Activated T-helper 2 cell treated with anti-CD3 and anti-CD28 coated beads, Interferon-gamma antibody, Interleukin-2, Interleukin-4, amounts not matched to agents 10 μg/mL and 5 μg/mL and 100 μg/mL, durations not matched to agents 14 hours and 24 hours and 36 hours (primary cell): ENCODE measurements at regions not wholly inside any gene's neighbourhood (a gene's known extent, or its start where the extent isn't known, plus 50 kb on each side); places are given as distances from the start of the nearest gene placed in this dataset.

ENCODE experiments used
- DNase-seq: peaks from one replicate; pipeline ENCODE4 v3.0.0; 2021; ENCODE audit warnings: low spot score
- H3K27ac Mint-ChIP-seq: one replicate; pipeline ENCODE4 v1.8.0; 2021; ENCODE audit warnings: mixed read lengths
- H3K27me3 Mint-ChIP-seq: one replicate; pipeline ENCODE4 v1.8.0; 2021; ENCODE audit warnings: low read depth, mixed read lengths
- H3K36me3 Mint-ChIP-seq: one replicate; pipeline ENCODE4 v1.8.0; 2021; ENCODE audit warnings: low read depth, mixed read lengths
- H3K4me1 Mint-ChIP-seq: one replicate; pipeline ENCODE4 v1.8.0; 2021; ENCODE audit warnings: low read depth, mixed read lengths
- H3K4me3 Mint-ChIP-seq: one replicate; pipeline ENCODE4 v1.8.0; 2021; ENCODE audit warnings: low read depth, mild to moderate bottlenecking, moderate library complexity, mixed read lengths
- H3K9me3 Mint-ChIP-seq: one replicate; pipeline ENCODE4 v1.8.0; 2021; ENCODE audit warnings: mixed read lengths
- intact Hi-C: fragments of 100-400 bp; cut with micrococcal nuclease; formaldehyde crosslinking; loops from one replicate; pipeline ENCODE4 v1.15.1; 2023

- Mint-ChIP-seq H3K27ac (no peak overlapping the region), H3K4me1 (no peaks in the 10 kb centered on the region), H3K4me3 (no peak overlapping the region), H3K36me3 (no peaks in the 10 kb centered on the region), H3K27me3 (no peaks in the 10 kb centered on the region), H3K9me3 (no peaks in the 10 kb centered on the region)
- intact Hi-C loops = no loop called here
- no peak for DNase-seq
These were observed 300.6 kb upstream of the CDH5 start for GRCh38 chr16:66065925-66066324.

GRCh38 chr16:66064801-66065530, 301.5 kb upstream of the CDH5 start:
- no peak overlapping the region for H3K4me3 Mint-ChIP-seq
- H3K27ac Mint-ChIP-seq = no peak overlapping the region
- intact Hi-C loops = no loop called here
- DNase-seq = no peak
- no peaks in the 10 kb centered on the region for H3K4me1 Mint-ChIP-seq
- H3K27me3 Mint-ChIP-seq = no peaks in the 10 kb centered on the region
- no peaks in the 10 kb centered on the region for H3K36me3 Mint-ChIP-seq
- H3K9me3 Mint-ChIP-seq = no peaks in the 10 kb centered on the region

DNA sequence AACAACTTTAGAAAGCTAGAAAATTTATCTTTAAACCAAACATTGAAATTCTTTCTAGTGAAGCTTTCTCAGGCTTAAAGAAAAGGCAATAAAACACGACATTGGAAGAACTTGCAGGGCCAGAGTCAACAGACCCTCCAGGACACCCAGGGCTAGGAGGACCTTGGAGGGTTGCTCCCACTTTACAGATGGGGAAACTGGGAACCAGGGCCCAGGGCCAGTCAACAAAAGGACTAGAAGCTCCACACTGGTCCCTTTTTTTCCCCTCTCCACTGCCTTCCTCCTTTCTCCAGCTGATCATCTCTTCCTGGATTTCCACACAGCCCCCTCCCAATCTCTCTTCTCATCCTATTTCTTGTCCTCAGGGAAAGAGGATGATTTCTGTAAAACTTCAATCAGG, 307.7 kb upstream of the CDH5 start:
- Mint-ChIP-seq H3K9me3 (no peaks in the 10 kb centered on the region), H3K4me1 (no peaks in the 10 kb centered on the region), H3K36me3 (no peaks in the 10 kb centered on the region), H3K27ac (no peak overlapping the region), H3K27me3 (no peaks in the 10 kb centered on the region), H3K4me3 (no peak overlapping the region)
- DNase-seq = no peak
- intact Hi-C loops = no loop called here

DNA sequence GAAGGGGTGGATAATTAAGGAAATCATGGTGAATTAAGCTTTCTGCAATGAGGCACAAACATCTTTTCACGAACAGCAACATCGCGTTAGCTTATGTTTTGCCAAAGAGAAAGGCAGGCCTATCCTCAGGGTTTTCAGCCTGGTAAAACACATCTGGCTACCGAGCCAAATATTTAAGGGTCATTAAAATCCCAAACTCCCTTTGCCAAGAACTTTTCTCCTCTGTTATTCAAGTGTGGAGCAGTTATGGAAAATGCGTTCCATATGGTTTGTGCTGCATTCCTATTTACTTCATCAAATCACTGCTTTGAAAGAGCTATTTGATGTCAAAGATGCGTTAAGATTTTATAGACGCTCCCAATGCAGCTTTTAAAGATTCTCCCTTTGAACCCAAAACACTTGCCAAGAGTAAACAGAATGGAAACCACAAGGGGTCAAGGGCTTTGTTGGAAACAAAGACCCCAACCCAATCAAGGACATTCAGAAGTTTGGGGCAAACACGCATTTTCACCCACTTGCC, 308.3 kb upstream of the CDH5 start:
- no peaks in the 10 kb centered on the region for H3K36me3 Mint-ChIP-seq
- no peak overlapping the region for H3K4me3 Mint-ChIP-seq
- no peaks in the 10 kb centered on the region for H3K4me1 Mint-ChIP-seq
- H3K27ac Mint-ChIP-seq = no peak overlapping the region
- no peaks in the 10 kb centered on the region for H3K9me3 Mint-ChIP-seq
- H3K27me3 Mint-ChIP-seq = no peaks in the 10 kb centered on the region
- DNase-seq = no peak
- intact Hi-C loops = no loop called here

DNA sequence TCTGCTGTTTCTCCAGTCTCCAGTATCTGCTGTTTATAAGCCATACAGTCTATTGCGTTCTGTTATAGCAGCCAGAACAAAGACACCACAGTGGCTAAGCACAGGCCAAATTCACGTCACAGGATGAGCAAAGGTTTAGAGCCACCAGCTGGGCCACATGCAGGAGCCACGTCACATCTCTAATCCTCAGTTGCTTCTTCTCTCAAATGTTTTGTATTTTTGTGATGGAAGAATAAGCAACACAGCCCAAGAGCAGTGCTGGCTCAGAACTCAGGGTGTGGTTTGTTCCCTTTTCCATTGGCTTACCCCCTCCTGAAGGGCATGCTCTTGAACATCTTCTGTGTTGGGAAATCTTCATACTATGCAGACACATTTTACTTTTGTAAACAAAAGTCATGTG, 309.4 kb upstream of the CDH5 start:
- no peak for DNase-seq
- H3K4me1 Mint-ChIP-seq = no peaks in the 10 kb centered on the region
- H3K27ac Mint-ChIP-seq = no peak overlapping the region
- no peak overlapping the region for H3K4me3 Mint-ChIP-seq
- no peaks in the 10 kb centered on the region for H3K9me3 Mint-ChIP-seq
- intact Hi-C loops = no loop called here
- no peaks in the 10 kb centered on the region for H3K36me3 Mint-ChIP-seq
- no peaks in the 10 kb centered on the region for H3K27me3 Mint-ChIP-seq

- Mint-ChIP-seq H3K4me3 (no peak overlapping the region), H3K4me1 (no peaks in the 10 kb centered on the region), H3K9me3 (no peaks in the 10 kb centered on the region), H3K27me3 (no peaks in the 10 kb centered on the region), H3K27ac (no peak overlapping the region), H3K36me3 (no peaks in the 10 kb centered on the region)
- intact Hi-C loops = no loop called here
- DNase-seq = no peak
These were observed 312.4 kb upstream of the CDH5 start for GRCh38 chr16:66054095-66054494.

GRCh38 chr16:66052745-66053144, 313.7 kb upstream of the CDH5 start:
- intact Hi-C loops = no loop called here
- no peaks in the 10 kb centered on the region for H3K9me3 Mint-ChIP-seq
- H3K27ac Mint-ChIP-seq = no peak overlapping the region

GRCh38 chr16:66050991-66051390, 315.5 kb upstream of the CDH5 start:
- no peak for DNase-seq
- Mint-ChIP-seq H3K36me3 (no peaks in the 10 kb centered on the region), H3K4me1 (no peaks in the 10 kb centered on the region), H3K27me3 (no peaks in the 10 kb centered on the region), H3K9me3 (no peaks in the 10 kb centered on the region), H3K4me3 (no peak overlapping the region), H3K27ac (no peak overlapping the region)
- intact Hi-C loops = no loop called here

More at GRCh38 chr16:66052745-66053144, 313.7 kb upstream of the CDH5 start:
- no peak overlapping the region for H3K4me3 Mint-ChIP-seq
- H3K27me3 Mint-ChIP-seq = no peaks in the 10 kb centered on the region
- no peaks in the 10 kb centered on the region for H3K36me3 Mint-ChIP-seq
- H3K4me1 Mint-ChIP-seq = no peaks in the 10 kb centered on the region
- no peak for DNase-seq

DNA sequence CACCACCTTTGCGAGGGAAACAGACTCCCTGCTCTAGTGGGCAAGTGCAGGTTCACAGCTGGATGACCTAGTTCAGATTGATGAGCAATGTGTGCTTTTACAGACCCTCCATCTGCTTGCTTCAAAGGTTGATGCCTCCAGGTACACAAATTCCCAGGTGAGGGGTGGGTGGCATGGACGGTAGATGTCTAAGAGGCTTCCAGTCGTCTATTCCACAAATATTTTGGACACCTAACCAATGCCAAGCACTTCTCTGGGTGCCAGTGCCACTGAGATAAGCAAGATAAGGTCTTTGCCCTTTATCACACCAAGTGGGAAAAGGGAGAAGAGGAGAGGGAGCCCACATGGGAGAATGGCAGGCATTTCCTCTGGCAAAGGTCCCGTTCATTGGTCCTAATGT, 316.6 kb upstream of the CDH5 start:
- Mint-ChIP-seq H3K36me3 (no peaks in the 10 kb centered on the region), H3K27me3 (no peaks in the 10 kb centered on the region), H3K9me3 (no peaks in the 10 kb centered on the region), H3K4me3 (no peak overlapping the region), H3K4me1 (no peaks in the 10 kb centered on the region), H3K27ac (no peak overlapping the region)
- no peak for DNase-seq
- intact Hi-C loops = no loop called here

DNA sequence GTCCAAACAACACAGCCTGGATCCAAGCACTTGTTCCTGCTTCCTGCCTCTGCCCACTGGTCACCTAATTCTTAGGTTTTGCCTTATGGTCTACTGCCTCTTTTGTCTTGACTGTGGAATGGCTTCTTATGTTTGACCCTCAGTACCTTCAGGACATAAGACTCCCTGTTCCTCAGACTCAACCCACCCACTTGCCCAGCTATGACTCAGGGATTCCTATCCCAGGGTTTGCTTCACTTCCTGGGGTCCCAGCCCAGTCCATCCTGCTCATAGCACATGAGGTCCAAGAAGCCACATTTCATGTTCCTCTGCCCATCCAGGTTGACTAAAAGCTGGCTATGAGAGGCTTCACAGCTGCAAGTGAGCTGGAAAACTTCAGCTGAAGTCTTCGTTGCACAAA, 320.9 kb upstream of the CDH5 start:
- H3K36me3 Mint-ChIP-seq = no peaks in the 10 kb centered on the region
- intact Hi-C loops = no loop called here

GRCh38 chr16:66044556-66044955, 321.9 kb upstream of the CDH5 start:
- Mint-ChIP-seq H3K27ac (no peak overlapping the region), H3K27me3 (no peaks in the 10 kb centered on the region), H3K36me3 (no peaks in the 10 kb centered on the region), H3K4me3 (no peak overlapping the region), H3K9me3 (no peaks in the 10 kb centered on the region), H3K4me1 (no peaks in the 10 kb centered on the region)
- intact Hi-C loops = no loop called here
- no peak for DNase-seq

More for the DNA sequence above, 320.9 kb upstream of the CDH5 start:
- DNase-seq = no peak
- no peak overlapping the region for H3K4me3 Mint-ChIP-seq
- H3K9me3 Mint-ChIP-seq = no peaks in the 10 kb centered on the region
- H3K27ac Mint-ChIP-seq = no peak overlapping the region
- no peaks in the 10 kb centered on the region for H3K27me3 Mint-ChIP-seq
- no peaks in the 10 kb centered on the region for H3K4me1 Mint-ChIP-seq

- Mint-ChIP-seq H3K36me3 (no peaks in the 10 kb centered on the region), H3K4me1 (no peaks in the 10 kb centered on the region)
These were observed 322.4 kb upstream of the CDH5 start for GRCh38 chr16:66044089-66044488.

GRCh38 chr16:66043326-66043725, 323.2 kb upstream of the CDH5 start:
- no peaks in the 10 kb centered on the region for H3K36me3 Mint-ChIP-seq
- H3K9me3 Mint-ChIP-seq = no peaks in the 10 kb centered on the region
- intact Hi-C loops = no loop called here
- H3K27ac Mint-ChIP-seq = no peak overlapping the region
- H3K27me3 Mint-ChIP-seq = no peaks in the 10 kb centered on the region
- H3K4me3 Mint-ChIP-seq = no peak overlapping the region
- DNase-seq = no peak
- no peaks in the 10 kb centered on the region for H3K4me1 Mint-ChIP-seq

More at GRCh38 chr16:66044089-66044488, 322.4 kb upstream of the CDH5 start:
- Mint-ChIP-seq H3K9me3 (no peaks in the 10 kb centered on the region), H3K27ac (no peak overlapping the region), H3K4me3 (no peak overlapping the region), H3K27me3 (no peaks in the 10 kb centered on the region)
- DNase-seq = no peak
- intact Hi-C loops = no loop called here

DNA sequence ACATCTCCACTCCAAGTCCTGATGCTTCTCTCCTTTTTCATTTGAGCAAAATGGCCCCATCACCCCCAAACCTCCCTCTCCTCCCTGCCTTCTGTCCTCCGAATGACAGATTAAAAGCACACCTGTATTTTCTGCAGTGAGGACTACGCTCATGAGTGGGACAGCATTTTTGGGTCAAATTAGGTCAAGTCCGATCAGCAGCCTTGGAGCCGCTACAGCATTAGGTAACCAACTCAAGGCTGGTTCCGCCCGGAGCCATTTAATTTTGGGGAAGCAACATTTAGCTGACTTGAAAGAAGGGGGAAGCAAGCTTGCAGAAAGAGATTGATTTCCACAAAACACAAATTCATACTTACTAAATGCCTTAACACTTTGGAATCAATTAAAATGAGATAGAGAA, 324.1 kb upstream of the CDH5 start:
- Mint-ChIP-seq H3K27me3 (no peaks in the 10 kb centered on the region), H3K4me1 (no peaks in the 10 kb centered on the region), H3K36me3 (no peaks in the 10 kb centered on the region), H3K4me3 (no peak overlapping the region), H3K27ac (no peak overlapping the region), H3K9me3 (no peaks in the 10 kb centered on the region)
- DNase-seq = no peak
- intact Hi-C loops = no loop called here
